ENCODE measurements at regions not wholly inside any gene's neighbourhood (a gene's known extent, or its start where the extent isn't known, plus 50 kb on each side); places are given as distances from the start of the nearest gene placed in this dataset.

- Histone ChIP-seq H3K36me3 (ENCODE audit: control insufficient read depth in 1 of 2, insufficient read depth in 2 of 2, low read length in 1 of 2) (no peaks in the 10 kb centered on the region), H3K4me1 (ENCODE audit: control insufficient read depth in 1 of 2, insufficient read depth in 2 of 2, low read length in 2 of 2) (no peaks in the 10 kb centered on the region), H3K27me3 (ENCODE audit: control insufficient read depth in 1 of 2, insufficient read depth in 2 of 2, low read length in 1 of 2) (no peaks in the 10 kb centered on the region), H3K27ac (ENCODE audit: low read depth in 1 of 2, low read length in 2 of 2) (no peak overlapping the region), H3K9me3 (ENCODE audit: control insufficient read depth, low read length) (peaks cover 1% of the 10 kb centered on the region), H3K4me3 (ENCODE audit: low read length in 2 of 2) (no peak overlapping the region)
- intact Hi-C loops (cut with DNase I), result no loop called here
- ATAC-seq (ENCODE audit: low FRiP score) (no peak), DNase-seq (no peak)
- 73 to 83% methylated on average over 5 of the region's 5 CpGs for WGBS, 2 donors
Measured at GRCh38 chr13:111999352-111999751, 67.6 kb upstream of the SOX1 start.

- 87 to 90% methylated on average over 4 of the region's 4 CpGs for WGBS, 2 donors
- Histone ChIP-seq H3K36me3 (ENCODE audit: control insufficient read depth in 1 of 2, insufficient read depth in 2 of 2, low read length in 1 of 2) (no peaks in the 10 kb centered on the region), H3K27ac (ENCODE audit: low read depth in 1 of 2, low read length in 2 of 2) (no peak overlapping the region), H3K4me1 (ENCODE audit: control insufficient read depth in 1 of 2, insufficient read depth in 2 of 2, low read length in 2 of 2) (no peaks in the 10 kb centered on the region), H3K4me3 (ENCODE audit: low read length in 2 of 2) (no peak overlapping the region), H3K27me3 (ENCODE audit: control insufficient read depth in 1 of 2, insufficient read depth in 2 of 2, low read length in 1 of 2) (no peaks in the 10 kb centered on the region), H3K9me3 (ENCODE audit: control insufficient read depth, low read length) (peaks cover 4% of the 10 kb centered on the region)
- ATAC-seq (ENCODE audit: low FRiP score) (no peak), DNase-seq (no peak)
- intact Hi-C loops (cut with DNase I), result no loop called here
Measured at GRCh38 chr13:112000888-112001287, 66.1 kb upstream of the SOX1 start.

DNA sequence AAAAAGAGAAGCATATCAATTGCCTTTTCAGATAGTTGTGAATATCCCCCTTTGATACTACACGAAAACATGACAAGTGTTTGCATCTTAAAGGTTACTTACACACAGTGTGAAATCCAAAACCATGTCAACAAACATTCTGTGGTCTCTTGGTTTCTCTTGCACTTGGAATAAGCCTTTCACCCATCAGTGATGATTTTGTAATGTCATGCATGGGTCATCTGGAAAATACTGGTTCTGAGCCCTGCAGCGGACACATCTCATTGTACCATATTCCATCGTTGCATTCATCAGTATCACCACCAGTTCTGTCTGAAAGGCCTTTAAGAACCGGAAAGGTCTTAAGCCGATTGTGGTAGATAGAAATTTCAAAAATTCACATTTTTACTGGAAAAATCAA, 65.4 kb upstream of the SOX1 start:
- Histone ChIP-seq H3K27me3 (ENCODE audit: control insufficient read depth in 1 of 2, insufficient read depth in 2 of 2, low read length in 1 of 2) (no peaks in the 10 kb centered on the region), H3K9me3 (ENCODE audit: control insufficient read depth, low read length) (peaks cover 4% of the 10 kb centered on the region), H3K36me3 (ENCODE audit: control insufficient read depth in 1 of 2, insufficient read depth in 2 of 2, low read length in 1 of 2) (no peaks in the 10 kb centered on the region), H3K27ac (ENCODE audit: low read depth in 1 of 2, low read length in 2 of 2) (no peak overlapping the region), H3K4me1 (ENCODE audit: control insufficient read depth in 1 of 2, insufficient read depth in 2 of 2, low read length in 2 of 2) (no peaks in the 10 kb centered on the region), H3K4me3 (ENCODE audit: low read length in 2 of 2) (no peak overlapping the region)
- 87 to 88% methylated on average over 5 of the region's 5 CpGs for WGBS, 2 donors
- no peak for DNase-seq
- intact Hi-C loops (cut with DNase I), result no loop called here
- no peak for ATAC-seq (ENCODE audit: low FRiP score)

- Histone ChIP-seq H3K27ac (ENCODE audit: low read depth in 1 of 2, low read length in 2 of 2) (no peak overlapping the region), H3K36me3 (ENCODE audit: control insufficient read depth in 1 of 2, insufficient read depth in 2 of 2, low read length in 1 of 2) (no peaks in the 10 kb centered on the region), H3K4me1 (ENCODE audit: control insufficient read depth in 1 of 2, insufficient read depth in 2 of 2, low read length in 2 of 2) (no peaks in the 10 kb centered on the region), H3K27me3 (ENCODE audit: control insufficient read depth in 1 of 2, insufficient read depth in 2 of 2, low read length in 1 of 2) (no peaks in the 10 kb centered on the region), H3K9me3 (ENCODE audit: control insufficient read depth, low read length) (peaks cover 4% of the 10 kb centered on the region), H3K4me3 (ENCODE audit: low read length in 2 of 2) (no peak overlapping the region)
- WGBS, 2 donors, result 50 to 54% methylated on average over 4 of the region's 4 CpGs
- intact Hi-C loops (cut with DNase I), result no loop called here
- ATAC-seq (ENCODE audit: low FRiP score), result no peak
- DNase-seq, result no peak
Measured at GRCh38 chr13:112003396-112003795, 63.6 kb upstream of the SOX1 start.

DNA sequence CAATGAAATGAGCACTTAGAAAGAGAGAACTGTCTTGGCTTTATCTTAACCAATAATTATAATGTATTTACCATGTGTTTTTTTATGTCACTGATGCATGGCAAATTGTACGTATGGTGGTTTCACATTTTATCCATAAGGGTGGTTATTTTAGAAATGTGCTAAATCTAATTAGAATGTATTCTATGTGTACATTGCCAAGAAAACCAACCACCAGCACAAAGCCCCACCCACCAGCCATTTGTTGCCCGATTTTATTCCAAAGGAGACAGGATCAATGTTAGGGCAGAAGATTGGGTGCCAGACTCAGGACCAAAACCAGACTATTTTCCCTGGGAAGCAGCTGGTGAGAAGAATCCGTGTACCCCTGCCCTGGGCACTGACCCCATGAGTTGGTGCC, 63.0 kb upstream of the SOX1 start:
- no peak overlapping the region for H3K4me3 ChIP-seq (ENCODE audit: low read length in 2 of 2)
- intact Hi-C loops (cut with DNase I), result no loop called here
- ATAC-seq (ENCODE audit: low FRiP score) (no peak), DNase-seq (no peak)
- no peaks in the 10 kb centered on the region for H3K27me3 ChIP-seq (ENCODE audit: control insufficient read depth in 1 of 2, insufficient read depth in 2 of 2, low read length in 1 of 2)
- peaks cover 4% of the 10 kb centered on the region for H3K9me3 ChIP-seq (ENCODE audit: control insufficient read depth, low read length)
- H3K36me3 ChIP-seq (ENCODE audit: control insufficient read depth in 1 of 2, insufficient read depth in 2 of 2, low read length in 1 of 2), result no peaks in the 10 kb centered on the region
- no peak overlapping the region for H3K27ac ChIP-seq (ENCODE audit: low read depth in 1 of 2, low read length in 2 of 2)
- no peaks in the 10 kb centered on the region for H3K4me1 ChIP-seq (ENCODE audit: control insufficient read depth in 1 of 2, insufficient read depth in 2 of 2, low read length in 2 of 2)
- 58 to 69% methylated on average over 3 of the region's 3 CpGs for WGBS, 2 donors

DNA sequence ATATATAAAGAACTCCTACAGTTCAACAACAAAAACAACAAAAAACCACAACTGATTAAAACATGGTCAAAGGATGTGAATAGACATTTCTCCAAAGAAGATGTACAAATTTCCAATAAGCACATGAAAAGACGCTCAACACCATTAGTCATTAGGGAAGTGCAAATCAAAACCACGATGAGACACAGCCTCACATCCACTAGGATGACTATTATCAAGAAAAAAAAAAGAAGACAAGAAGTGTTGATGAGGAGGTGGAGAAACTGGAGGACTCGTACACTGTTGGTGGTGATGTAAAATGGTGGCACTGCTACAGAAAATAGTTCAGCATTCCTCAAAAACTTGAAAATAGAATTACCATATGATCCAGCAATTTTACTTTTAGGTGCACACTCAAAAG, 61.0 kb upstream of the SOX1 start:
- Histone ChIP-seq H3K4me1 (ENCODE audit: control insufficient read depth in 1 of 2, insufficient read depth in 2 of 2, low read length in 2 of 2) (no peaks in the 10 kb centered on the region), H3K9me3 (ENCODE audit: control insufficient read depth, low read length) (peaks cover 4% of the 10 kb centered on the region), H3K27me3 (ENCODE audit: control insufficient read depth in 1 of 2, insufficient read depth in 2 of 2, low read length in 1 of 2) (no peaks in the 10 kb centered on the region), H3K27ac (ENCODE audit: low read depth in 1 of 2, low read length in 2 of 2) (no peak overlapping the region), H3K36me3 (ENCODE audit: control insufficient read depth in 1 of 2, insufficient read depth in 2 of 2, low read length in 1 of 2) (no peaks in the 10 kb centered on the region), H3K4me3 (ENCODE audit: low read length in 2 of 2) (no peak overlapping the region)
- DNase-seq (no peak), ATAC-seq (ENCODE audit: low FRiP score) (no peak)
- intact Hi-C loops (cut with DNase I), result no loop called here
- WGBS, 2 donors, result 82 to 84% methylated on average over 3 of the region's 3 CpGs

- Histone ChIP-seq H3K27ac (ENCODE audit: low read depth in 1 of 2, low read length in 2 of 2) (no peak overlapping the region), H3K4me1 (ENCODE audit: control insufficient read depth in 1 of 2, insufficient read depth in 2 of 2, low read length in 2 of 2) (no peaks in the 10 kb centered on the region), H3K27me3 (ENCODE audit: control insufficient read depth in 1 of 2, insufficient read depth in 2 of 2, low read length in 1 of 2) (no peaks in the 10 kb centered on the region), H3K4me3 (ENCODE audit: low read length in 2 of 2) (no peak overlapping the region), H3K36me3 (ENCODE audit: control insufficient read depth in 1 of 2, insufficient read depth in 2 of 2, low read length in 1 of 2) (no peaks in the 10 kb centered on the region), H3K9me3 (ENCODE audit: control insufficient read depth, low read length) (peaks cover 4% of the 10 kb centered on the region)
- intact Hi-C loops (cut with DNase I), result no loop called here
- DNase-seq, result peak in 1 of 2 donors; percentile 27
- whole genome bisulfite sequencing, 2 donors, result 90 to 92% methylated on average over 9 of the region's 9 CpGs
- no peak for ATAC-seq (ENCODE audit: low FRiP score)
Measured at GRCh38 chr13:112007191-112007590, 59.8 kb upstream of the SOX1 start.

- H3K27me3 ChIP-seq (ENCODE audit: control insufficient read depth in 1 of 2, insufficient read depth in 2 of 2, low read length in 1 of 2), result no peaks in the 10 kb centered on the region
- H3K9me3 ChIP-seq (ENCODE audit: control insufficient read depth, low read length), result no peaks in the 10 kb centered on the region
- H3K27ac ChIP-seq (ENCODE audit: low read depth in 1 of 2, low read length in 2 of 2), result no peak overlapping the region
- H3K4me1 ChIP-seq (ENCODE audit: control insufficient read depth in 1 of 2, insufficient read depth in 2 of 2, low read length in 2 of 2), result no peaks in the 10 kb centered on the region
- intact Hi-C loops (cut with DNase I), result no loop called here
- DNase-seq (peak in 1 of 2 donors; percentile 63), ATAC-seq (ENCODE audit: low FRiP score) (no peak)
- WGBS, 2 donors, result 78 to 82% methylated on average over 9 of the region's 9 CpGs
- H3K4me3 ChIP-seq (ENCODE audit: low read length in 2 of 2), result no peak overlapping the region
- no peaks in the 10 kb centered on the region for H3K36me3 ChIP-seq (ENCODE audit: control insufficient read depth in 1 of 2, insufficient read depth in 2 of 2, low read length in 1 of 2)
Measured at GRCh38 chr13:112010714-112011113, 56.2 kb upstream of the SOX1 start.

- Histone ChIP-seq H3K9me3 (ENCODE audit: control insufficient read depth, low read length) (no peaks in the 10 kb centered on the region), H3K4me1 (ENCODE audit: control insufficient read depth in 1 of 2, insufficient read depth in 2 of 2, low read length in 2 of 2) (no peaks in the 10 kb centered on the region), H3K27me3 (ENCODE audit: control insufficient read depth in 1 of 2, insufficient read depth in 2 of 2, low read length in 1 of 2) (no peaks in the 10 kb centered on the region), H3K4me3 (ENCODE audit: low read length in 2 of 2) (no peak overlapping the region), H3K36me3 (ENCODE audit: control insufficient read depth in 1 of 2, insufficient read depth in 2 of 2, low read length in 1 of 2) (no peaks in the 10 kb centered on the region), H3K27ac (ENCODE audit: low read depth in 1 of 2, low read length in 2 of 2) (no peak overlapping the region)
- ATAC-seq (ENCODE audit: low FRiP score), result no peak
- intact Hi-C loops (cut with DNase I), result no loop called here
- WGBS, 2 donors, result 41 to 46% methylated on average over 27 of the region's 27 CpGs
- DNase-seq, result peak in 1 of 2 donors; percentile 61
Measured at GRCh38 chr13:112012016-112012704, 54.8 kb upstream of the SOX1 start.

All from aorta (tissue), 5 donors.